H1 (cell line): ENCODE measurements at regions not wholly inside any gene's neighbourhood (a gene's known extent, or its start where the extent isn't known, plus 50 kb on each side); places are given as distances from the start of the nearest gene placed in this dataset.

ENCODE experiments used
- ASH2L ChIP-seq: fragments of 200-600, 300-600 bp; sonication (generic); IDR thresholded peaks from one replicate; pipeline ENCODE4 v1.7.1; 2017; ENCODE audit warnings: low read length
- ATF2 ChIP-seq: IDR thresholded peaks from 2 replicates; pipeline ENCODE4 v1.6.1; 2012; ENCODE audit warnings: low read length, inconsistent platforms
- ATF3 ChIP-seq: IDR thresholded peaks from 2 replicates; pipeline ENCODE4 v1.6.1; 2011; ENCODE audit warnings: low read depth, mild to moderate bottlenecking, low read length; ENCODE audit not compliant: insufficient read depth
- E2F6 ChIP-seq: IDR thresholded peaks from 2 replicates; pipeline ENCODE4 v1.6.1; 2012; ENCODE audit warnings: inconsistent platforms
- EP300 ChIP-seq, 2 experiments: IDR thresholded peaks; 1 replicate in 1 of 2; 2 replicates in 1 of 2; pipeline ENCODE4 v1.6.1; 2011 to 2012; ENCODE audit warnings: low read depth in 2 of 2, low read length in 2 of 2, mild to moderate bottlenecking in 2 of 2, borderline replicate concordance in 1 of 2, inconsistent platforms in 1 of 2, moderate library complexity in 1 of 2
- EZH2 ChIP-seq: fragments of 200-600 bp; sonication (generic); IDR thresholded peaks from 2 replicates; pipeline ENCODE4 v1.7.1; 2012; ENCODE audit warnings: low read depth, mild to moderate bottlenecking, moderate library complexity, low read length, inconsistent platforms; ENCODE audit not compliant: severe bottlenecking
- FOSL1 ChIP-seq: IDR thresholded peaks from 2 replicates; pipeline ENCODE4 v1.6.1; 2011; ENCODE audit warnings: mild to moderate bottlenecking, low read depth, low read length, moderate library complexity; ENCODE audit not compliant: insufficient read depth
- JUN ChIP-seq: IDR thresholded peaks from 2 replicates; pipeline ENCODE4 v1.6.1; 2011; ENCODE audit warnings: low read depth, mild to moderate bottlenecking, improper control_type of control experiment, low read length
- NRF1 ChIP-seq: IDR thresholded peaks from 2 replicates; pipeline ENCODE4 v1.6.1; 2011; ENCODE audit warnings: mild to moderate bottlenecking, low read depth, low read length, improper control_type of control experiment
- RNF2 ChIP-seq: fragments of 200-900, 300-1000 bp; sonication (generic); IDR thresholded peaks from 2 replicates; pipeline ENCODE4 v1.7.1; 2016; ENCODE audit warnings: borderline replicate concordance, low read depth, mild to moderate bottlenecking, antibody characterized with exemption, low read length; ENCODE audit not compliant: poor library complexity, severe bottlenecking; ENCODE audit errors: missing control alignments
- SP2 ChIP-seq: IDR thresholded peaks from 2 replicates; pipeline ENCODE4 v1.6.1; 2012; ENCODE audit warnings: mild to moderate bottlenecking, low read length, inconsistent platforms
- SUZ12 ChIP-seq: fragments of 200-600 bp; sonication (generic); IDR thresholded peaks from 2 replicates; pipeline ENCODE4 v1.6.1; 2012; ENCODE audit warnings: mild to moderate bottlenecking, inconsistent platforms, low read length, moderate library complexity, mixed read lengths
- TBP ChIP-seq: IDR thresholded peaks from 2 replicates; pipeline ENCODE4 v1.6.1; 2011; ENCODE audit warnings: low read depth, low read length, improper control_type of control experiment
- TCF12 ChIP-seq: IDR thresholded peaks from 2 replicates; pipeline ENCODE4 v1.6.1; 2011; ENCODE audit warnings: low read depth, mild to moderate bottlenecking, low read length
- YY1 ChIP-seq: IDR thresholded peaks from 2 replicates; pipeline ENCODE4 v1.6.1; 2011; ENCODE audit warnings: low read depth, mild to moderate bottlenecking, low read length

- TF ChIP-seq ATF3 (no peak), JUN (no peak), EP300 (IDR thresholded peaks at IDR 0.05; ENCODE audit: borderline replicate concordance in 1 of 2, low read depth in 2 of 2, low read length in 2 of 2) (no peak), TCF12 (no peak), TBP (no peak), ATF2 (no peak), FOSL1 (no peak), E2F6 (no peak), SP2 (no peak), YY1 (no peak), SUZ12 (no peak), EZH2 (no peak), NRF1 (no peak), ASH2L (no peak), RNF2 (no peak)
These were observed 1092.7 kb upstream of the GOT2 start (continued) for GRCh38 chr16:59826767-59827166.
